ENCODE measurements at regions not wholly inside any gene's neighbourhood (a gene's known extent, or its start where the extent isn't known, plus 50 kb on each side); places are given as distances from the start of the nearest gene placed in this dataset.

GRCh38 chr6:95128439-95128838, 448.9 kb upstream of the MANEA start:
- H3K27me3 ChIP-seq (ENCODE audit: control insufficient read depth, insufficient read depth, low read length): no peaks in the 10 kb centered on the region
- no peaks in the 10 kb centered on the region for H3K9me3 ChIP-seq (ENCODE audit: control insufficient read depth, insufficient read depth, low read depth, low read length)
- no peaks in the 10 kb centered on the region for H4K20me1 ChIP-seq (ENCODE audit: control insufficient read depth, extremely low read depth, insufficient read depth, low read length)
- no peak overlapping the region for H3K9ac ChIP-seq (ENCODE audit: insufficient read depth, low read length)
- no peaks in the 10 kb centered on the region for H3K36me3 ChIP-seq (ENCODE audit: control insufficient read depth, insufficient read depth, low read length)
- no peak overlapping the region for H3K27ac ChIP-seq (ENCODE audit: insufficient read depth, low read length)
- no peak overlapping the region for H2AFZ ChIP-seq (ENCODE audit: low read length)
- no peak overlapping the region for H3K4me3 ChIP-seq (replicated peaks in 1 of 4; ENCODE audit: control extremely low read depth in 1 of 4, insufficient read depth in 1 of 4, low read depth in 3 of 4, low read length in 4 of 4)
- no peak for DNase-seq (ENCODE audit: low read depth in 2 of 2)
- H3K4me2 ChIP-seq (ENCODE audit: extremely low read depth, insufficient read depth, low read length): no peak overlapping the region
- TF ChIP-seq, protein P1, sequence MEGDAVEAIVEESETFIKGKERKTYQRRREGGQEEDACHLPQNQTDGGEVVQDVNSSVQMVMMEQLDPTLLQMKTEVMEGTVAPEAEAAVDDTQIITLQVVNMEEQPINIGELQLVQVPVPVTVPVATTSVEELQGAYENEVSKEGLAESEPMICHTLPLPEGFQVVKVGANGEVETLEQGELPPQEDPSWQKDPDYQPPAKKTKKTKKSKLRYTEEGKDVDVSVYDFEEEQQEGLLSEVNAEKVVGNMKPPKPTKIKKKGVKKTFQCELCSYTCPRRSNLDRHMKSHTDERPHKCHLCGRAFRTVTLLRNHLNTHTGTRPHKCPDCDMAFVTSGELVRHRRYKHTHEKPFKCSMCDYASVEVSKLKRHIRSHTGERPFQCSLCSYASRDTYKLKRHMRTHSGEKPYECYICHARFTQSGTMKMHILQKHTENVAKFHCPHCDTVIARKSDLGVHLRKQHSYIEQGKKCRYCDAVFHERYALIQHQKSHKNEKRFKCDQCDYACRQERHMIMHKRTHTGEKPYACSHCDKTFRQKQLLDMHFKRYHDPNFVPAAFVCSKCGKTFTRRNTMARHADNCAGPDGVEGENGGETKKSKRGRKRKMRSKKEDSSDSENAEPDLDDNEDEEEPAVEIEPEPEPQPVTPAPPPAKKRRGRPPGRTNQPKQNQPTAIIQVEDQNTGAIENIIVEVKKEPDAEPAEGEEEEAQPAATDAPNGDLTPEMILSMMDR (conservative IDR thresholded peaks at IDR 0.05 in 1 of 2, IDR thresholded peaks at IDR 0.05 in 1 of 2; ENCODE audit: low read depth in 1 of 2, low read length in 2 of 2): no peak
- TF ChIP-seq EZH2 (IDR thresholded peaks at IDR 0.05; ENCODE audit: low read length, missing control alignments): no peak
- H3K4me1 ChIP-seq (ENCODE audit: control insufficient read depth, extremely low read depth, insufficient read depth, low read length): no peaks in the 10 kb centered on the region
- H3K79me2 ChIP-seq (ENCODE audit: control insufficient read depth, insufficient read depth, low read length): no peaks in the 10 kb centered on the region

DNA sequence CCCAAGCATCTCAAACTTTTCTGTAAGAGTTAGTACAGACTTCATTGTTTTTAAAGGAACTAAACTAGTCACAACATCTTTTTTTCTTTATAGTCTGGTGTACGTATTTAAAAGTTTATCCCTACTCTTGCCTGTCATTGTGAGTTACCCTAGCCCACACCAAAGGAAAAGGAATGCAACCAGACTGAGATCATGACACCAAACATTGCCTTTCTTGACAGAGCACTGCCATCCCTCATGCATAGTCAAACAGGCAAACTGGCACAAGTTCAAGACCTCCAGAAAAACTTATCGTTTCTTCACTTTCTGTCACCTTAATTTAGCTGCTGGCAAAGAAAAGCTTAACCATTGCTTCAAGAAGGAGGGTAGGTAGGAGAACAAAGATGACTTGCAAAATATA, 448.4 kb upstream of the MANEA start:
- no peaks in the 10 kb centered on the region for H3K9me3 ChIP-seq (ENCODE audit: control insufficient read depth, insufficient read depth, low read depth, low read length)
- H3K27me3 ChIP-seq (ENCODE audit: control insufficient read depth, insufficient read depth, low read length): no peaks in the 10 kb centered on the region
- no peaks in the 10 kb centered on the region for H3K79me2 ChIP-seq (ENCODE audit: control insufficient read depth, insufficient read depth, low read length)
- H2AFZ ChIP-seq (ENCODE audit: low read length): no peak overlapping the region
- no peaks in the 10 kb centered on the region for H3K36me3 ChIP-seq (ENCODE audit: control insufficient read depth, insufficient read depth, low read length)
- TF ChIP-seq, protein P1 (conservative IDR thresholded peaks at IDR 0.05 in 1 of 2, IDR thresholded peaks at IDR 0.05 in 1 of 2; ENCODE audit: low read depth in 1 of 2, low read length in 2 of 2): no peak
- TF ChIP-seq EZH2 (IDR thresholded peaks at IDR 0.05; ENCODE audit: low read length, missing control alignments): no peak
- H3K27ac ChIP-seq (ENCODE audit: insufficient read depth, low read length): no peak overlapping the region
- no peak overlapping the region for H3K4me3 ChIP-seq (replicated peaks in 1 of 4; ENCODE audit: control extremely low read depth in 1 of 4, insufficient read depth in 1 of 4, low read depth in 3 of 4, low read length in 4 of 4)
- DNase-seq (ENCODE audit: low read depth in 2 of 2): no peak
- no peak overlapping the region for H3K4me2 ChIP-seq (ENCODE audit: extremely low read depth, insufficient read depth, low read length)
- no peak overlapping the region for H3K9ac ChIP-seq (ENCODE audit: insufficient read depth, low read length)
- H3K4me1 ChIP-seq (ENCODE audit: control insufficient read depth, extremely low read depth, insufficient read depth, low read length): no peaks in the 10 kb centered on the region
- H4K20me1 ChIP-seq (ENCODE audit: control insufficient read depth, extremely low read depth, insufficient read depth, low read length): no peaks in the 10 kb centered on the region

- no peaks in the 10 kb centered on the region for H3K9me3 ChIP-seq (ENCODE audit: control insufficient read depth, insufficient read depth, low read depth, low read length)
- no peak overlapping the region for H3K27ac ChIP-seq (ENCODE audit: insufficient read depth, low read length)
- no peak overlapping the region for H3K4me2 ChIP-seq (ENCODE audit: extremely low read depth, insufficient read depth, low read length)
- H3K4me1 ChIP-seq (ENCODE audit: control insufficient read depth, extremely low read depth, insufficient read depth, low read length): no peaks in the 10 kb centered on the region
- peak; percentile 1 to 24 for DNase-seq (ENCODE audit: low read depth in 2 of 2)
- no peak overlapping the region for H2AFZ ChIP-seq (ENCODE audit: low read length)
- H3K9ac ChIP-seq (ENCODE audit: insufficient read depth, low read length): no peak overlapping the region
- H3K36me3 ChIP-seq (ENCODE audit: control insufficient read depth, insufficient read depth, low read length): no peaks in the 10 kb centered on the region
- H4K20me1 ChIP-seq (ENCODE audit: control insufficient read depth, extremely low read depth, insufficient read depth, low read length): no peaks in the 10 kb centered on the region
- no peak overlapping the region for H3K4me3 ChIP-seq (replicated peaks in 1 of 4; ENCODE audit: control extremely low read depth in 1 of 4, insufficient read depth in 1 of 4, low read depth in 3 of 4, low read length in 4 of 4)
- no peaks in the 10 kb centered on the region for H3K27me3 ChIP-seq (ENCODE audit: control insufficient read depth, insufficient read depth, low read length)
- H3K79me2 ChIP-seq (ENCODE audit: control insufficient read depth, insufficient read depth, low read length): no peaks in the 10 kb centered on the region
- TF ChIP-seq, protein P1 (conservative IDR thresholded peaks at IDR 0.05 in 1 of 2, IDR thresholded peaks at IDR 0.05 in 1 of 2; ENCODE audit: low read depth in 1 of 2, low read length in 2 of 2): peak in 1 of 2 donors; percentile 22
- no peak for TF ChIP-seq EZH2 (IDR thresholded peaks at IDR 0.05; ENCODE audit: low read length, missing control alignments)
These were observed 443.8 kb upstream of the MANEA start for GRCh38 chr6:95133578-95133977.
